ENCODE measurements at regions not wholly inside any gene's neighbourhood (a gene's known extent, or its start where the extent isn't known, plus 50 kb on each side); places are given as distances from the start of the nearest gene placed in this dataset.

DNA sequence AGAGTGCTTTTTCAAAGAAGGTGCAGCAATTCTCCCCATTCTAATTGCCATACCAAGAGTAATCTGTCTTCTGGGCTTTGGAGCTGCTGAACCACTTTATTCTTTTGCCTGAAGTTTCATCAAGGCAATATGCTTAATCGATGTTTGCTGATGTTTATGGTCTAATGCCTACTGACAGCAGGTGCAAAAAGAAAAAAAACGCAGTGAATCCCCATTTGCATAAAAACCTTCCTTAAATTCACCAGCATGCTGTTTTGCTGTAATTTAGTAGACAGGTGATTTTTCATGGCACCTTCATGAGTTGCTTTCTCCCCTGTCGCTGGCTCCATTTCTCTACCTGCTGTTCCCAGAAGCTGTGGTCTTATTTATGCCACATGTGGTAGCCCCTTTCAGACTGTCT is 83.1 kb upstream of the MAST4 start:
- no peak overlapping the region for H3K4me2 ChIP-seq (ENCODE audit: low read depth, low read length, poor library complexity, severe bottlenecking)
- TF ChIP-seq, protein P1, sequence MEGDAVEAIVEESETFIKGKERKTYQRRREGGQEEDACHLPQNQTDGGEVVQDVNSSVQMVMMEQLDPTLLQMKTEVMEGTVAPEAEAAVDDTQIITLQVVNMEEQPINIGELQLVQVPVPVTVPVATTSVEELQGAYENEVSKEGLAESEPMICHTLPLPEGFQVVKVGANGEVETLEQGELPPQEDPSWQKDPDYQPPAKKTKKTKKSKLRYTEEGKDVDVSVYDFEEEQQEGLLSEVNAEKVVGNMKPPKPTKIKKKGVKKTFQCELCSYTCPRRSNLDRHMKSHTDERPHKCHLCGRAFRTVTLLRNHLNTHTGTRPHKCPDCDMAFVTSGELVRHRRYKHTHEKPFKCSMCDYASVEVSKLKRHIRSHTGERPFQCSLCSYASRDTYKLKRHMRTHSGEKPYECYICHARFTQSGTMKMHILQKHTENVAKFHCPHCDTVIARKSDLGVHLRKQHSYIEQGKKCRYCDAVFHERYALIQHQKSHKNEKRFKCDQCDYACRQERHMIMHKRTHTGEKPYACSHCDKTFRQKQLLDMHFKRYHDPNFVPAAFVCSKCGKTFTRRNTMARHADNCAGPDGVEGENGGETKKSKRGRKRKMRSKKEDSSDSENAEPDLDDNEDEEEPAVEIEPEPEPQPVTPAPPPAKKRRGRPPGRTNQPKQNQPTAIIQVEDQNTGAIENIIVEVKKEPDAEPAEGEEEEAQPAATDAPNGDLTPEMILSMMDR (conservative IDR thresholded peaks at IDR 0.05; ENCODE audit: low read length) = no peak
- no peak for TF ChIP-seq EZH2phosphoT487 (IDR thresholded peaks at IDR 0.05; ENCODE audit: borderline replicate concordance)

DNA sequence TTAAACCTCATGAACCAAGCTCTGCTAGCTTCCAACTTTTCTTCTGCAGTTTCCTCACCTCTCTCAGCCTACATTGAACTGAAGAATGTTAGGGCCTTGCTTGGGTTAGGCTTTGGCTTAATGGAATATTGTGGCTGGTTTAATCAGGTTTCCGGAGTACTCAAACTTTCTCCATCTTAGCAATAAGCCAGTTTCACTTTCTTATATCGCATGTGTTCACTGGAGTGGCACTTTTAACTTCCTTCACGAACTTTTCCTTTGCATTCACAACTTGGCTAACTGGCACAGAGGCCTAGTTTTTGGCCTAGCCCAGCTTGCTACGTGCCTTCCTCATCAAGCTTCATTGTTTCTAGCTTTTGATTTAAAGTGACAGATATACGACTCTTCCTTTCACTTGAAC is 81.0 kb upstream of the MAST4 start:
- Histone ChIP-seq H2AFZ (ENCODE audit: low read length) (no peak overlapping the region), H3K4me3 (ENCODE audit: low read length, poor library complexity, severe bottlenecking) (no peak overlapping the region)

More for the DNA sequence above, 83.1 kb upstream of the MAST4 start:
- H3K9me3 ChIP-seq (ENCODE audit: insufficient read depth, low read depth, low read length) = no peaks in the 10 kb centered on the region
- H3K27me3 ChIP-seq (ENCODE audit: insufficient read depth, low read length, poor library complexity, severe bottlenecking) = no peaks in the 10 kb centered on the region
- H4K20me1 ChIP-seq (ENCODE audit: insufficient read depth, low read length, poor library complexity, severe bottlenecking) = no peaks in the 10 kb centered on the region
- no peaks in the 10 kb centered on the region for H3K79me2 ChIP-seq (ENCODE audit: insufficient read depth, low read length)
- no peaks in the 10 kb centered on the region; the same call in 1 of the 2 replicates for H3K9me2 ChIP-seq (replicated peaks; ENCODE audit: low read depth, low read length)
- H3K36me3 ChIP-seq (ENCODE audit: insufficient read depth, low read length) = no peaks in the 10 kb centered on the region
- no peak overlapping the region for H2AFZ ChIP-seq (ENCODE audit: low read length)
- H3K9ac ChIP-seq (ENCODE audit: low read depth, low read length, poor library complexity, severe bottlenecking) = no peak overlapping the region
- H3K4me3 ChIP-seq (ENCODE audit: low read length, poor library complexity, severe bottlenecking) = no peak overlapping the region
- no peaks in the 10 kb centered on the region for H3F3A ChIP-seq (ENCODE audit: low read depth)
- no peaks in the 10 kb centered on the region for H3K4me1 ChIP-seq (ENCODE audit: insufficient read depth, low read length, poor library complexity, severe bottlenecking)

DNA sequence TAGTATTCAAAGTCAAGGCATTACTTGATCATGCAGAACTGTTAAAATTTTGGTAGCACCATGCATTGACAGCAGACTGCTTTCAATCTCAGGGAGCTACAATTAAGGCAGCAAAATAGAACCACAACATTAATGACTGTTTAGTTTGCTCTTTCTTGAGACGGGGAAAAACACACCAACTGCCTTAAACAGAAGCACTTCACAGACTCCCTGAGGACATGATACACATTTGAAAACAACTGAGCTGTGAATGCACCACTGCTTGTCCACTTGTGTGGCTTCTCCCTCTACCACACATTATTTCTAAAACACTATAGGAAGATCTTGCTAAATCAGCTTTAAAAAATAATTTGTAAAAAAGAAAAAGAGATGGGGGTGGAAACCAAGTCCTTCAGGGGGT is 79.6 kb upstream of the MAST4 start:
- H3K36me3 ChIP-seq (ENCODE audit: insufficient read depth, low read length) = no peaks in the 10 kb centered on the region
- H3K9me3 ChIP-seq (ENCODE audit: insufficient read depth, low read depth, low read length) = peaks cover 4% of the 10 kb centered on the region; the same call in 1 of the 2 replicates
- no peak overlapping the region for H3K4me2 ChIP-seq (ENCODE audit: low read depth, low read length, poor library complexity, severe bottlenecking)
- TF ChIP-seq, protein P1 (conservative IDR thresholded peaks at IDR 0.05; ENCODE audit: low read length) = no peak
- TF ChIP-seq EZH2phosphoT487 (IDR thresholded peaks at IDR 0.05; ENCODE audit: borderline replicate concordance) = no peak
- no peak overlapping the region for H3K9ac ChIP-seq (ENCODE audit: low read depth, low read length, poor library complexity, severe bottlenecking)
- no peaks in the 10 kb centered on the region for H3K27me3 ChIP-seq (ENCODE audit: insufficient read depth, low read length, poor library complexity, severe bottlenecking)
- H2AFZ ChIP-seq (ENCODE audit: low read length) = no peak overlapping the region
- H3K4me1 ChIP-seq (ENCODE audit: insufficient read depth, low read length, poor library complexity, severe bottlenecking) = no peaks in the 10 kb centered on the region
- H3K4me3 ChIP-seq (ENCODE audit: low read length, poor library complexity, severe bottlenecking) = no peak overlapping the region
- no peaks in the 10 kb centered on the region for H4K20me1 ChIP-seq (ENCODE audit: insufficient read depth, low read length, poor library complexity, severe bottlenecking)
- H3K79me2 ChIP-seq (ENCODE audit: insufficient read depth, low read length) = no peaks in the 10 kb centered on the region
- no peaks in the 10 kb centered on the region for H3K9me2 ChIP-seq (replicated peaks; ENCODE audit: low read depth, low read length)
- no peaks in the 10 kb centered on the region for H3F3A ChIP-seq (ENCODE audit: low read depth)

More for the DNA sequence above, 81.0 kb upstream of the MAST4 start:
- Histone ChIP-seq H3K9ac (ENCODE audit: low read depth, low read length, poor library complexity, severe bottlenecking) (no peak overlapping the region), H3K9me3 (ENCODE audit: insufficient read depth, low read depth, low read length) (no peaks in the 10 kb centered on the region), H3K4me1 (ENCODE audit: insufficient read depth, low read length, poor library complexity, severe bottlenecking) (no peaks in the 10 kb centered on the region), H3K36me3 (ENCODE audit: insufficient read depth, low read length) (no peaks in the 10 kb centered on the region), H3K9me2 (replicated peaks; ENCODE audit: low read depth, low read length) (no peaks in the 10 kb centered on the region), H3K4me2 (ENCODE audit: low read depth, low read length, poor library complexity, severe bottlenecking) (no peak overlapping the region), H4K20me1 (ENCODE audit: insufficient read depth, low read length, poor library complexity, severe bottlenecking) (no peaks in the 10 kb centered on the region), H3K79me2 (ENCODE audit: insufficient read depth, low read length) (no peaks in the 10 kb centered on the region), H3K27me3 (ENCODE audit: insufficient read depth, low read length, poor library complexity, severe bottlenecking) (no peaks in the 10 kb centered on the region), H3F3A (ENCODE audit: low read depth) (no peaks in the 10 kb centered on the region)
- TF ChIP-seq, protein P1 (conservative IDR thresholded peaks at IDR 0.05; ENCODE audit: low read length) = no peak
- no peak for TF ChIP-seq EZH2phosphoT487 (IDR thresholded peaks at IDR 0.05; ENCODE audit: borderline replicate concordance)
